NCI-H2196 (cell line): ENCODE measurements at regions not wholly inside any gene's neighbourhood (a gene's known extent, or its start where the extent isn't known, plus 50 kb on each side); places are given as distances from the start of the nearest gene placed in this dataset.

Source experiments
- DNase-seq: peaks from one replicate; lab custom pipeline; 2025; ENCODE audit not compliant: unreplicated experiment; lab: John Stamatoyannopoulos, UW

DNA sequence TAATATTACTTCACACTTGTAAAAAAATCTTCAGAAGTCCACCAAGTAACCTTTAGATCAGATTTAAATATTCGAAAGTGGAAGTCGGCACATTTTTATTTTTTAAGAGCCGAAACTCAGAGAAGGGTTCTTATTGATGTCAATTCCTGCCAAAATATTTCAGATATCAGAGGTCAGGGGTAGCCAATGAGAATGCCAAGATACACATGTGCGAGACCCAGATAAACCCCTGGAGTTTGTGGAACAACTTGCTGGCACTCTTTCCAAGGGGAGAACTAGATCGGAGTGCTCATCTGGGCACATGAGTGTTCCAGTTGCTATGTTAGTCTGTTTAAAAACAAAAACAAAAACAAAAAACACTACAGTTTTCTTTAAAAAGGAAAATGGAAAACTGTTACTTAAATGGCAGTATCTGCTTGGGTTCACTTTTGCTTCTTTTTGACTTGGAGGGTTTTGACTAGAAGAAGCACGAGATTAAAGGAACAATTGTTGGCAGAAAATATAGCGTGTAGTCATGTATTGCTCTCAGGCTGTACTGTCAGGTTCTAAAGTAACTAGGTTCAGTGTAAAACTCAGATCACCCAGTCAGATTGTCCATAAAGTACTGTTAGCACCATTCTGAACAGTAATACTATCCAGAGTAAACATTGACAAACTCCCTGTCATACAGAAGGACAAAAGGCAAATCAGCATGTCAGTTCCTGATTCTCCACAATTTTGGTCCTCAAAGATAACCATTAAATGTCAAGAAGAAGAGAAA, 188.0 kb upstream of the PACRGL start:
- no peak for DNase-seq

DNA sequence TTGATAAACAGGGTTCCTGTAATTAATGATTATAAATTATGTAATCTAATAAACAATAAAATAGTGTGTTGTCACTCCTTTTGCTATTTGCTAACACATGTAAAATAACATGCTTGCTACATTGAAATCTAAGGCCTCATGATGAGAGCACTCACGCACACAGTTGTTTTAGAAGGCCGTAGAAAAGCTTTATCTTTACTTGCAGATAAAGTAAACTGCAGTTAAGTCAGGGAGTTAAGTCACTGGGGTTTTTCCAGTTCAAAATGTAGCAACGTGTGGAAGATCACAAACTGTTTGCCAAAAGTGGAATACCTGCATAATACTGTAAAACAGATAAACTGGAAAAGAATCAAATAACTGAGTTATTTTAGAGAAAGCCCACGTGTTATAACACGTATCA, 187.3 kb upstream of the PACRGL start:
- no peak for DNase-seq

DNA sequence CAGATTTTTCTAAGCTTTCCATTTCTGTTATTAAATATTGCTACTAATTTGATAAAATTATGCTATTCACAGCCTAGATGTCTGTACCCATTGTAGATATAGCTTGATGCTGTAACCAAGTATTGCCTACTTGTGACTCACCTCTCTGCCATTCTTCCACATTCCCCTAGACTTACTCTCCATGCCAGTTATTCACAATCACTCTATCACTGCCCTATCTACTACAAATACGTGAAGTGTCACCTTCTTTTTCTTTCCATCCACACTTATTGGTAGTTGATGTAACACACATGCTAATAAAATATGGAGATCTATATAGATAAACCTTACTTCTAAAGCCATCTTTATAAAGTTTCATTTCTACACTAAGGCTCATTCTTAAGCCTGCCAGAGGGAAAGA, 179.4 kb upstream of the PACRGL start:
- no peak for DNase-seq

DNA sequence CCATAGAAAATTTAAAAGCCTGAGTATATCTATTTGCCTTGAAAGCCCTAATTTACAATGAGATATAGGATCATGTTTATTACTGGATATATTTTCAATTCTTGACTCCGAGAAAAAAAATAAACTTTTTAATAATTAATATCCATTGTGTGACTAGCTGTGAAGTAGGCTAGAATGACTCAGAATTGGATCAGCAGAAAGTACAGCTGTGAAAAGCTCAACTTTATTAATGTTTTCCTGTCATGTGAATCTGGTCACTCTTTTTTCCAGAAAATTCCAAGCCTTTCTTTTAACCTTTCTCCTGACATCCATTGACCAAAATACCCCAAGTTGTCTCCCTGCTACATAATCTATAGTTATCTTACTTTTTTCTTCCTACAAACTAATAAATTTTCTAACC, 171.8 kb upstream of the PACRGL start:
- DNase-seq = no peak

GRCh38 chr4:20529691-20530090, 170.6 kb upstream of the PACRGL start:
- DNase-seq = no peak

- no peak for DNase-seq
These were observed 168.0 kb upstream of the PACRGL start for GRCh38 chr4:20532116-20532790.

GRCh38 chr4:20532871-20533870, 167.1 kb upstream of the PACRGL start:
- DNase-seq = no peak

- no peak for DNase-seq
These were observed 161.4 kb upstream of the PACRGL start for GRCh38 chr4:20538905-20539304.

DNA sequence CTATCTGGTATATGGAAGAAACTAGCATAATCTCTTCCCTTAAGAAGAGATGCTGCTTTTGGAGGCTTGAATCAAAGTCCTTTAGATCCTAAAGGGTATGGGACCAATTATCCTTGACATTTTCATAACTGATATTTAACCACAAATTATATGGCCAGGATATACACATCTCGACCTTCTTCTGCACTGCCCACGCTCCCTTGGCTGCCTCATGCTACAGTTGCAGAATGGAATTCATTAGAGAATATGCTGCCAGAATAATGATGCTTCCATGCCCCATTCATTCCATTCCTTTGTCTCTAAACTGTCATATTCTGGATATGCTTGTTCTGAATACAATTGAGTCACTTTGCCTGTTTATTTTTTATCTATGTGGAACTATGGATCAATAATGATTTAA, 157.1 kb upstream of the PACRGL start:
- no peak for DNase-seq

GRCh38 chr4:20544645-20545044, 155.6 kb upstream of the PACRGL start:
- DNase-seq = peak; percentile 19

DNA sequence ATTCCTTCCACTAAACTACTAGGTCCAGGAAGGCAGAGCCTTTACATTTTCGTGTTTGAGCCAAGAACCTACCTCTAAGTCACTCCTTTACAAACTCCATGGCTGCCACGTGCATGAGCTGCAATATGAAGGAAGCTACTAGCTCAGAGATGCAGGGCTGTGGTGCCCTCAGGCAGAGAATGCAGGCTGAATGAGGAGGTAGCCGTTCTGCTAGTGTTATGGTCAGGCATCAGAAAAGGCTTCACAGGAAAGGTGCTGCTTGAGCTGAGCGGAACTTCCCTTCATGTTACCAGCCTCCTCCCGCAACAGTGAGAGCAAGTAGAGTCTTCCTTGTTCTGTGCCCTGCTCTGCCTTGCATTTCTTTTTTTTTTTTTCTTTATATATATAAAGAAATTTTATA, 148.3 kb upstream of the PACRGL start:
- no peak for DNase-seq

GRCh38 chr4:20554134-20554533, 146.1 kb upstream of the PACRGL start:
- no peak for DNase-seq

DNA sequence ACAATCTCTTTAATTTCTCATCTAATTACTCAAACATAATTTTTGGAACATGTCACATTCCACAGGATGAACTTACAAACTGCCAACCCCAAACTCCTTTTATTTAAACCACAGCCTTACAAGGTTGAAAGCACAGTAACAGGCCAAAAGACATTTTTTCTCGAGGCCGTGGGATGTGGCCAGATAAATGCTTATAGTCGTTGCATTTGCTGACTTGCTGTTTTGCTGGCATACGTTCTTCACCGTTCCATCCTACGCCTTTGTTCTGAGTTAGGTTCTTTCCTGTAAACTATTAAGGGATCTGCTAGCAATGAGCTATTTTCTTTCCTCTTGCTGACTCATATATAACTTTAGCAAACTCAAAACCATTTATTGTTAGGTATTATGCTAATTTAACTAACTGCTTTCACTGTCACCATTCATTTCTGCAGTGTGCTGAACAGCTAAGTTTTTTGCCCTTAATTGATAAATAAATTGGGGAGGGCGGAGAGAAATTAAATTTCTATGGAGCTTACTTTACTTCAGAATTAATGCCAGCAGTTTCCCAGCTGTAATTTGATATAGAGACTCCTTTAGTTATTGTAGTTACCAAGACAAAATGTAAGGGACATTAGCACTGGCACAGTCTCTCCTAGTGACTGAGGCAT, 135.1 kb upstream of the PACRGL start:
- DNase-seq = no peak

DNA sequence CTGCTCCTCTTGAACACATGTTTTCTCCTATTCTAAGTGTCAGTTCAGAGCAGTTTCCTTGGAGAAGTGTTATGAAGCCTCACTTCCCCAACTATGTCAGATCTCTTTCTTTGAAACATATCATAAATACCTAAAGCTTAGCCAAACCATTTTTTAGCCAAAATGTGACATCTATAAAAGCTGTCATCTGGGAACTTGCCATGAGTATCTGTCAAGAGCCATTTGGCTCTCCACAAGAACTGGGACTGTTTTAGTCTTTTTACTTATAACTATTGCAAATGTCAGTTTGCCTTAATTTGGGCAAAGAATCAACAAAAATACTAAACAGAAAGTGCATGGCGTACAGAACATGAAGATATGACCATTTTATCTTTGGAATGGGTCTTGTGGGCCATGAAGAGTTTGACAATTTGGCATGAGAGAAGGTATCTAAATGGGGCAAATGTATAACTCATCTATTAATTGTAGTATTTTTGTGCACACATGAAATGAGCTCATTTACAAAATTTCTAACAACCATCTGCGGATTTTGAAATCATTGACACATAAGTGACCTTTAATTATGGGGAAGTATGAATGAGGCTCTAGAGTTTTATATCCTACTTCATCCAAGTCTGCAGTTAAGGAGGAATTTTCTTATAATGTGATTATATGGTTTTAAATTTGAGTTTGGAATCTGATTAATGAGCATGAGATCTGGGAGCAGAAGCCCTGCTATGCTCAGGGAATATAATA, 129.1 kb upstream of the PACRGL start:
- DNase-seq = no peak

DNA sequence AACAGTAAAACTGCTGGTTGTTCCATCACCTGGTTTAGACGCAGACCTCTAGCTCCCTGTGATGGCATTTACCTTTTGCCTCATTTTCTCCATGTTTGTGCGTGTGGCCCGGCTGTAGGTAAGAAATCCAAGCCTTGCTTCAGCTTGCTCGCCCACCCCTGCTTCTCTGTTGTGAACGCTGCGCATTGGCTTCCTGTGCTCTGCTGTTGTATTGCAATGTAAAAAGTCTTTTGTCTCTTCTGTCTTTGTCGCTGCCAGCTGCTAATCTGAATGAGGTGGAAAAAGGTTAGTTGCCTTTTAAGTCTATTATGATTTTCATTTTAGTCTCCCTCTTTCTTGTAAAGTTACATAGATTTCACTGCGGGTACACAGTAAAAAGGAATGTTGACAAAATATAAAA, 127.3 kb upstream of the PACRGL start:
- no peak for DNase-seq

- DNase-seq = no peak
These were observed 125.3 kb upstream of the PACRGL start for GRCh38 chr4:20574986-20575385.

GRCh38 chr4:20575486-20575885, 124.8 kb upstream of the PACRGL start:
- no peak for DNase-seq

DNA sequence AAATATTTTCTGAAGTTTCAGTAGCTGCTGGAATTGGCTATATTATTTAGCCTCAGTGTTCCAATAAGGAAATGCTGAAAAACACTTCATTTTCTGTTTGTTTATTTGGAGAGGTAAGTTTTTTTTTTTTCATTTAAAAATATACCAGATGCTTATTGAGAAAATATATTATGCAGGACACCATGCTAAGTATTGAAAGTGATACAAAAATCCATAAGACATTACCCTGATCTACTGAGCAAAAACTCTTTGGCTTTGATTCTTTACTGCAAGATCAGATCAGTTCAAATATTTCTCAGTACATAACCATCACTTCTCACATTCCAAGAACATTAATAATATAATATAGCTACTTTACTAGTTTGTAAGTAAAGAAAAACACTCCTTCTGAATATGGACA, 123.4 kb upstream of the PACRGL start:
- no peak for DNase-seq

DNA sequence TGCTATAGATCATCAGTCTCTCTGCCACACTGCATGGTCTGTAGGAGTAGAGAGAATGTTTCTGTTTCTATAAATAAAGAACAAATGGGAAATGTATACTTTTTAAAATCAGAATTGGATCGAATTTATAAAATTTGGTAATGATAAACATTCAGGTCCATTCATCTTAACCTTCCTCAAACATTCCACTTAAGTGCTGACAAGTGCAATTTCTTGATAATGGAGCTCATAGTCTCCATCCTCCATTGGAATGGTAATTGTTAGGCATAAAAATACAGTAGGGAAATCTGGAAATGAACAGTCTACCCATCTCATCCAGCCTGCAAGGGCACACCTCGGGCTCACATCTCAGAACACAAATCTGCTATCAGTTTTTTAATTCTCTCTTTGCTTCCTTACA, 122.6 kb upstream of the PACRGL start:
- no peak for DNase-seq

GRCh38 chr4:20580907-20581306, 119.4 kb upstream of the PACRGL start:
- DNase-seq = no peak
